ENCODE measurements at regions not wholly inside any gene's neighbourhood (a gene's known extent, or its start where the extent isn't known, plus 50 kb on each side); places are given as distances from the start of the nearest gene placed in this dataset.

- Mint-ChIP-seq H3K27ac (no peak overlapping the region), H3K9me3 (peaks cover 14% of the 10 kb centered on the region), H3K27me3 (no peaks in the 10 kb centered on the region), H3K4me1 (no peaks in the 10 kb centered on the region), H3K4me3 (no peak overlapping the region), H3K36me3 (no peaks in the 10 kb centered on the region)
- ATAC-seq, result no peak
These were observed 2666.6 kb downstream of the PCDH7 start for GRCh38 chr4:33386764-33387163.

GRCh38 chr4:33390976-33391375, 2670.8 kb downstream of the PCDH7 start:
- H3K4me3 Mint-ChIP-seq, result no peak overlapping the region
- ATAC-seq, result no peak
- H3K27ac Mint-ChIP-seq, result no peak overlapping the region
- peaks cover 3% of the 10 kb centered on the region for H3K9me3 Mint-ChIP-seq
- no peaks in the 10 kb centered on the region for H3K36me3 Mint-ChIP-seq
- no peaks in the 10 kb centered on the region for H3K4me1 Mint-ChIP-seq
- H3K27me3 Mint-ChIP-seq, result no peaks in the 10 kb centered on the region

- Mint-ChIP-seq H3K36me3 (no peaks in the 10 kb centered on the region), H3K4me3 (no peak overlapping the region), H3K27me3 (no peaks in the 10 kb centered on the region), H3K27ac (no peak overlapping the region), H3K4me1 (no peaks in the 10 kb centered on the region), H3K9me3 (peaks cover 5% of the 10 kb centered on the region)
- ATAC-seq, result peak; percentile 12
These were observed 2675.7 kb downstream of the PCDH7 start for GRCh38 chr4:33395731-33396485.

- H3K27me3 Mint-ChIP-seq, result no peaks in the 10 kb centered on the region
- no peak overlapping the region for H3K27ac Mint-ChIP-seq
- peaks cover 6% of the 10 kb centered on the region for H3K9me3 Mint-ChIP-seq
- ATAC-seq, result no peak
- no peaks in the 10 kb centered on the region for H3K36me3 Mint-ChIP-seq
- no peak overlapping the region for H3K4me3 Mint-ChIP-seq
- no peaks in the 10 kb centered on the region for H3K4me1 Mint-ChIP-seq
These were observed 2680.3 kb downstream of the PCDH7 start for GRCh38 chr4:33400504-33400903.

GRCh38 chr4:33407496-33407895, 2687.3 kb downstream of the PCDH7 start:
- Mint-ChIP-seq H3K4me3 (no peak overlapping the region), H3K9me3 (peaks cover 4% of the 10 kb centered on the region), H3K27me3 (no peaks in the 10 kb centered on the region), H3K4me1 (no peaks in the 10 kb centered on the region), H3K27ac (no peak overlapping the region), H3K36me3 (no peaks in the 10 kb centered on the region)
- no peak for ATAC-seq

- H3K9me3 Mint-ChIP-seq, result no peaks in the 10 kb centered on the region
- no peak overlapping the region for H3K27ac Mint-ChIP-seq
- H3K4me3 Mint-ChIP-seq, result no peak overlapping the region
- ATAC-seq, result no peak
- H3K4me1 Mint-ChIP-seq, result no peaks in the 10 kb centered on the region
- no peaks in the 10 kb centered on the region for H3K36me3 Mint-ChIP-seq
- H3K27me3 Mint-ChIP-seq, result no peaks in the 10 kb centered on the region
These were observed 2691.0 kb downstream of the PCDH7 start for GRCh38 chr4:33411182-33411581.

- no peaks in the 10 kb centered on the region for H3K4me1 Mint-ChIP-seq
- no peak overlapping the region for H3K27ac Mint-ChIP-seq
- no peak overlapping the region for H3K4me3 Mint-ChIP-seq
- H3K36me3 Mint-ChIP-seq, result no peaks in the 10 kb centered on the region
- ATAC-seq, result no peak
- no peaks in the 10 kb centered on the region for H3K27me3 Mint-ChIP-seq
- peaks cover 3% of the 10 kb centered on the region for H3K9me3 Mint-ChIP-seq
These were observed 2701.7 kb downstream of the PCDH7 start for GRCh38 chr4:33421887-33422286.

- Mint-ChIP-seq H3K9me3 (peaks cover 3% of the 10 kb centered on the region), H3K4me3 (no peak overlapping the region), H3K27ac (no peak overlapping the region), H3K27me3 (no peaks in the 10 kb centered on the region), H3K4me1 (no peaks in the 10 kb centered on the region), H3K36me3 (no peaks in the 10 kb centered on the region)
- no peak for ATAC-seq
These were observed 2702.5 kb downstream of the PCDH7 start for GRCh38 chr4:33422656-33423055.

GRCh38 chr4:33425936-33426335, 2705.8 kb downstream of the PCDH7 start:
- no peaks in the 10 kb centered on the region for H3K4me1 Mint-ChIP-seq
- H3K27ac Mint-ChIP-seq, result no peak overlapping the region
- H3K9me3 Mint-ChIP-seq, result peaks cover 3% of the 10 kb centered on the region
- no peaks in the 10 kb centered on the region for H3K36me3 Mint-ChIP-seq
- H3K4me3 Mint-ChIP-seq, result no peak overlapping the region
- no peaks in the 10 kb centered on the region for H3K27me3 Mint-ChIP-seq
- no peak for ATAC-seq

- no peaks in the 10 kb centered on the region for H3K27me3 Mint-ChIP-seq
- no peak overlapping the region for H3K27ac Mint-ChIP-seq
- H3K9me3 Mint-ChIP-seq, result peaks cover 3% of the 10 kb centered on the region
- H3K4me3 Mint-ChIP-seq, result no peak overlapping the region
- no peak for ATAC-seq
- H3K4me1 Mint-ChIP-seq, result no peaks in the 10 kb centered on the region
- no peaks in the 10 kb centered on the region for H3K36me3 Mint-ChIP-seq
These were observed 2707.5 kb downstream of the PCDH7 start for GRCh38 chr4:33427676-33428075.

- Mint-ChIP-seq H3K4me1 (no peaks in the 10 kb centered on the region), H3K4me3 (no peak overlapping the region), H3K9me3 (peaks cover 2% of the 10 kb centered on the region), H3K27ac (no peak overlapping the region), H3K27me3 (no peaks in the 10 kb centered on the region), H3K36me3 (no peaks in the 10 kb centered on the region)
- ATAC-seq, result no peak
These were observed 2709.8 kb downstream of the PCDH7 start for GRCh38 chr4:33429971-33430370.

GRCh38 chr4:33437406-33437805, 2717.2 kb downstream of the PCDH7 start:
- Mint-ChIP-seq H3K27me3 (no peaks in the 10 kb centered on the region), H3K4me1 (no peaks in the 10 kb centered on the region), H3K36me3 (no peaks in the 10 kb centered on the region), H3K4me3 (no peak overlapping the region), H3K27ac (no peak overlapping the region), H3K9me3 (peaks cover 2% of the 10 kb centered on the region)
- no peak for ATAC-seq

- H3K4me1 Mint-ChIP-seq, result no peaks in the 10 kb centered on the region
- no peak overlapping the region for H3K4me3 Mint-ChIP-seq
- H3K36me3 Mint-ChIP-seq, result no peaks in the 10 kb centered on the region
- peaks cover 7% of the 10 kb centered on the region for H3K9me3 Mint-ChIP-seq
- ATAC-seq, result no peak
- no peaks in the 10 kb centered on the region for H3K27me3 Mint-ChIP-seq
- H3K27ac Mint-ChIP-seq, result no peak overlapping the region
These were observed 2726.8 kb downstream of the PCDH7 start for GRCh38 chr4:33446953-33447352.

- no peak overlapping the region for H3K4me3 Mint-ChIP-seq
- ATAC-seq, result no peak
- H3K36me3 Mint-ChIP-seq, result no peaks in the 10 kb centered on the region
- peaks cover 7% of the 10 kb centered on the region for H3K9me3 Mint-ChIP-seq
- H3K27ac Mint-ChIP-seq, result no peak overlapping the region
- H3K27me3 Mint-ChIP-seq, result no peaks in the 10 kb centered on the region
- H3K4me1 Mint-ChIP-seq, result no peaks in the 10 kb centered on the region
These were observed 2728.8 kb downstream of the PCDH7 start for GRCh38 chr4:33448948-33449347.

- Mint-ChIP-seq H3K4me1 (no peaks in the 10 kb centered on the region), H3K27ac (no peak overlapping the region), H3K9me3 (peaks cover 10% of the 10 kb centered on the region), H3K36me3 (no peaks in the 10 kb centered on the region), H3K27me3 (no peaks in the 10 kb centered on the region), H3K4me3 (no peak overlapping the region)
- ATAC-seq, result peak; percentile 8
These were observed 2733.3 kb downstream of the PCDH7 start for GRCh38 chr4:33453436-33453835.

- H3K27ac Mint-ChIP-seq, result no peak overlapping the region
- H3K27me3 Mint-ChIP-seq, result no peaks in the 10 kb centered on the region
- H3K4me1 Mint-ChIP-seq, result no peaks in the 10 kb centered on the region
- peaks cover 10% of the 10 kb centered on the region for H3K9me3 Mint-ChIP-seq
- H3K36me3 Mint-ChIP-seq, result no peaks in the 10 kb centered on the region
- no peak overlapping the region for H3K4me3 Mint-ChIP-seq
- ATAC-seq, result no peak
These were observed 2733.7 kb downstream of the PCDH7 start for GRCh38 chr4:33453916-33454315.

Data from stimulated activated memory B cell treated with anti-CD40 and anti-IgM and Interleukin-4, amounts not matched to agents 10 μg/mL and 1 μg/mL and 100 μg/mL, for 72 hours (primary cell).